ENCODE measurements at regions not wholly inside any gene's neighbourhood (a gene's known extent, or its start where the extent isn't known, plus 50 kb on each side); places are given as distances from the start of the nearest gene placed in this dataset.
"Not testable (repeated sequence)": the region's sequence is repeated elsewhere in the genome, so short reads cannot be mapped to it uniquely, and the experiment has no call there.

GRCh38 chr7:106448992-106449859 is 164.4 kb upstream of the NAMPT start:
- no peak for FAIRE-seq
- no peak for DNase-seq (ENCODE audit: insufficient read length, low spot score)
- TF ChIP-seq SPI1 (IDR thresholded peaks at IDR 0.05; ENCODE audit: low read depth, low read length) (no peak), TAF1 (IDR thresholded peaks at IDR 0.05; ENCODE audit: low read depth, low read length) (no peak), PAX5 (IDR thresholded peaks at IDR 0.05; ENCODE audit: insufficient read depth, low read length, severe bottlenecking) (no peak), POLR2A (IDR thresholded peaks at IDR 0.05; ENCODE audit: low read depth, low read length) (no peak), POLR2AphosphoS5 (IDR thresholded peaks at IDR 0.05; ENCODE audit: low read depth, low read length) (no peak), POU2F2 (IDR thresholded peaks at IDR 0.05; ENCODE audit: low read depth, low read length) (no peak)

- TF ChIP-seq SPI1 (IDR thresholded peaks at IDR 0.05; ENCODE audit: low read depth, low read length) (no peak), TAF1 (IDR thresholded peaks at IDR 0.05; ENCODE audit: low read depth, low read length) (no peak), POLR2A (IDR thresholded peaks at IDR 0.05; ENCODE audit: low read depth, low read length) (no peak), POLR2AphosphoS5 (IDR thresholded peaks at IDR 0.05; ENCODE audit: low read depth, low read length) (no peak), PAX5 (IDR thresholded peaks at IDR 0.05; ENCODE audit: insufficient read depth, low read length, severe bottlenecking) (no peak), POU2F2 (IDR thresholded peaks at IDR 0.05; ENCODE audit: low read depth, low read length) (no peak)
- no peak for DNase-seq (ENCODE audit: insufficient read length, low spot score)
- FAIRE-seq = no peak
Observed at GRCh38 chr7:106448346-106448991, 163.7 kb upstream of the NAMPT start.

- no peak for TF ChIP-seq PAX5 (IDR thresholded peaks at IDR 0.05; ENCODE audit: insufficient read depth, low read length, severe bottlenecking)
- no peak for TF ChIP-seq POLR2AphosphoS5 (IDR thresholded peaks at IDR 0.05; ENCODE audit: low read depth, low read length)
- TF ChIP-seq POU2F2 (IDR thresholded peaks at IDR 0.05; ENCODE audit: low read depth, low read length) = no peak
- TF ChIP-seq POLR2A (IDR thresholded peaks at IDR 0.05; ENCODE audit: low read depth, low read length) = no peak
- no peak for TF ChIP-seq TAF1 (IDR thresholded peaks at IDR 0.05; ENCODE audit: low read depth, low read length)
- TF ChIP-seq SPI1 (IDR thresholded peaks at IDR 0.05; ENCODE audit: low read depth, low read length) = no peak
- no peak for FAIRE-seq
- no peak for DNase-seq (ENCODE audit: insufficient read length, low spot score)
Observed at GRCh38 chr7:106447318-106447847, 162.6 kb upstream of the NAMPT start.

DNA sequence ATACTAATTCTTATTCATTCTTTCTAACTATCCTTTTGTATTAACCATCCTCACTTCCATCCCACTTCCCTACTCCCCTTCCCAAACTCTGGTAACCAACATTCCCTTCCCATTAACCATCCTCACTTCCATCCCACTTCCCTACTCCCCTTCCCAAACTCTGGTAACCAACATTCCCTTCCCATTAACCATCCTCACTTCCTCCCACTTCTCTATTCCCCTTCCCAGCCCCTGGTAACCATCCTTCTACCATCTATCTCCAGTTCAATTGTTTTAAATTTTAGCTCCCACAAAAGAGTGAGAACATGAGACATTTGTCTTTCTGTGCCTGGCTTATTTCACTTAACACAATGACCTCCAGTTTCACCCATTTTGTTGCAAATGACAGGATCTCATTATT is 160.6 kb upstream of the NAMPT start:
- FAIRE-seq; DNase-seq (ENCODE audit: insufficient read length, low spot score): not testable (repeated sequence)

- no peak for TF ChIP-seq POLR2A (IDR thresholded peaks at IDR 0.05; ENCODE audit: low read depth, low read length)
- TF ChIP-seq SPI1 (IDR thresholded peaks at IDR 0.05; ENCODE audit: low read depth, low read length) = no peak
- TF ChIP-seq PAX5 (IDR thresholded peaks at IDR 0.05; ENCODE audit: insufficient read depth, low read length, severe bottlenecking) = no peak
- TF ChIP-seq TAF1 (IDR thresholded peaks at IDR 0.05; ENCODE audit: low read depth, low read length) = no peak
- no peak for FAIRE-seq
- no peak for DNase-seq (ENCODE audit: insufficient read length, low spot score)
Observed at GRCh38 chr7:106444068-106444655, 159.4 kb upstream of the NAMPT start.

DNA sequence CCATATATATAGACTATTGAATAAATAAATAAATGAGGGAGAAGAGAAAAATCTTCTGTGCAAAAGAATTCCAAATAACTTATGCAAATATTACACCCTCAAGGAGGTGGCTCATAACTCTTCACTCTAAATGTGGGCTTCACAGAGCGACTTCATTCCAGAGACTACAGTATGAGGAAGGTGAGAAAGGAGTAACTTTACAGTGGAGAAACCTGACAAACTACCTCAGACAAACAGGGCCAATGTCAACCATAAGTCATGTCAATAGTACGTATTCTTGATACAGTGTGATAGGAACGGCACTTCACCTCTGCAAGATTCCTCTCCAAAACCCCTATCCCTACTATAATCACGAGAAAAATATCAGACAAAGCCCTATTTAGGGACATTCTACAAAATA is 158.4 kb upstream of the NAMPT start:
- TF ChIP-seq SPI1 (IDR thresholded peaks at IDR 0.05; ENCODE audit: low read depth, low read length) (no peak), PAX5 (IDR thresholded peaks at IDR 0.05; ENCODE audit: insufficient read depth, low read length, severe bottlenecking) (no peak), POLR2A (IDR thresholded peaks at IDR 0.05; ENCODE audit: low read depth, low read length) (no peak), POLR2AphosphoS5 (IDR thresholded peaks at IDR 0.05; ENCODE audit: low read depth, low read length) (no peak), TAF1 (IDR thresholded peaks at IDR 0.05; ENCODE audit: low read depth, low read length) (no peak), POU2F2 (IDR thresholded peaks at IDR 0.05; ENCODE audit: low read depth, low read length) (no peak)
- DNase-seq (ENCODE audit: insufficient read length, low spot score) (no peak), FAIRE-seq (no peak)

DNA sequence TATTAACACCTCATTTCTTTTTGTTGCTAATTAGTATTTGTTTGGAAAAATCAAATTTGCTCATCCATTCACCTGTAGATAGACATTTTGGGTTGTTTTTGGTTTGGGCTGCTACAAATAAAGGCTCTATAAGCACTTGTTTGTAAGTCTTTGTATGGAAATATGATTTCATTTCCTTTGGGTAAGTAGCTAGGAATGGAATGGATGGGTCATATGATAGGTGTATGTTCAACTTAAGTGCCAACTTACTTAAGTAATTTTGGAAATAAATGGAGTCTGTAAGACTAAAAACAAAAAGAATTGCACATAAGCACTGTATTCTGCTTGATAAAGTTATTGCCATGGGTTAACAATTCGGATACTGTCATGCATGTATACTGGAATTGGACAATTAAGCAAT is 157.7 kb upstream of the NAMPT start:
- no peak for FAIRE-seq
- DNase-seq (ENCODE audit: insufficient read length, low spot score) = no peak
- TF ChIP-seq SPI1 (IDR thresholded peaks at IDR 0.05; ENCODE audit: low read depth, low read length) = no peak
- no peak for TF ChIP-seq POLR2AphosphoS5 (IDR thresholded peaks at IDR 0.05; ENCODE audit: low read depth, low read length)
- TF ChIP-seq POLR2A (IDR thresholded peaks at IDR 0.05; ENCODE audit: low read depth, low read length) = no peak
- TF ChIP-seq POU2F2 (IDR thresholded peaks at IDR 0.05; ENCODE audit: low read depth, low read length) = no peak
- no peak for TF ChIP-seq PAX5 (IDR thresholded peaks at IDR 0.05; ENCODE audit: insufficient read depth, low read length, severe bottlenecking)
- no peak for TF ChIP-seq TAF1 (IDR thresholded peaks at IDR 0.05; ENCODE audit: low read depth, low read length)

- DNase-seq (ENCODE audit: insufficient read length, low spot score); FAIRE-seq: not testable (repeated sequence)
Observed at GRCh38 chr7:106441343-106441742, 156.6 kb upstream of the NAMPT start.

- DNase-seq (ENCODE audit: insufficient read length, low spot score); FAIRE-seq: not testable (repeated sequence)
Observed at GRCh38 chr7:106436933-106437332, 152.2 kb upstream of the NAMPT start.

GRCh38 chr7:106433377-106433776 is 148.6 kb upstream of the NAMPT start:
- TF ChIP-seq TAF1 (IDR thresholded peaks at IDR 0.05; ENCODE audit: low read depth, low read length) (no peak), POLR2AphosphoS5 (IDR thresholded peaks at IDR 0.05; ENCODE audit: low read depth, low read length) (no peak), POU2F2 (IDR thresholded peaks at IDR 0.05; ENCODE audit: low read depth, low read length) (no peak), POLR2A (IDR thresholded peaks at IDR 0.05; ENCODE audit: low read depth, low read length) (no peak), PAX5 (IDR thresholded peaks at IDR 0.05; ENCODE audit: insufficient read depth, low read length, severe bottlenecking) (no peak), SPI1 (IDR thresholded peaks at IDR 0.05; ENCODE audit: low read depth, low read length) (no peak)
- no peak for FAIRE-seq
- no peak for DNase-seq (ENCODE audit: insufficient read length, low spot score)

Data from GM12891 (cell line).